ENCODE measurements at regions not wholly inside any gene's neighbourhood (a gene's known extent, or its start where the extent isn't known, plus 50 kb on each side); places are given as distances from the start of the nearest gene placed in this dataset.

DNA sequence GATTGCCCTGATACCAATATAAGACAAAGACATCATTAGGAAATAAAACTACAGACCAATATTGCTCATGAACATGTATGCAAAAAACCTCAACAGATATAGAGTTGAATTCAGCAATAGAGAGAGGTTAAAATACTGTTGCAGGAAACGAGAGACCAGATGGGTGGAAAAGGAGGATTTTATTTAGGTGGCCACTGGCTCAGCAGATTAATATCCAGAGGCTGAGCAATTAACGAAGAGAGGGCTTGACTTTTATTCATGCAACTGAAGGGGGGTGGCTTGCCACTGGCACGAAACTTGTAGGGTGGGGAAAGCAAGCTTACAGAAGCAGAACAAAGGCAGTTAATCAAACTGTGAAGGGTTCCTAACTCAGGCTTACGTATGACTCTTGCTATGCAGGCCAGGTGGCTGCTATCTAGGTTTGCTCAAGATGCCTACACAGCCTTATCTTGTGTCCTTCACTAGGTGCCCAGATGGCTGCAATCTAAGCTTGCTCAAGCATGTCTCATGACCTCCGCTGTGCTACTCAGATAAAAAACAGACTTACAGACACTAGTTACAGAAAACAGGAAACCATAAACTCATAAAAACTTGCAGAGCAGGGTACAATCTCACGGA, 126.4 kb downstream of the MMUT start:
- DNase-seq = peak; percentile 23
- Histone ChIP-seq H3K27me3 (replicated peaks) (no peaks in the 10 kb centered on the region), H3K36me3 (replicated peaks) (no peaks in the 10 kb centered on the region), H3K27ac (no peak overlapping the region), H3K4me3 (ENCODE audit: low read depth, low read length) (no peak overlapping the region)
- in situ Hi-C loops (cut with HindIII; ENCODE audit: low pct_ligation_motif_present, low sequenced_read_pairs) = no loop called here
- TF ChIP-seq, protein P1, sequence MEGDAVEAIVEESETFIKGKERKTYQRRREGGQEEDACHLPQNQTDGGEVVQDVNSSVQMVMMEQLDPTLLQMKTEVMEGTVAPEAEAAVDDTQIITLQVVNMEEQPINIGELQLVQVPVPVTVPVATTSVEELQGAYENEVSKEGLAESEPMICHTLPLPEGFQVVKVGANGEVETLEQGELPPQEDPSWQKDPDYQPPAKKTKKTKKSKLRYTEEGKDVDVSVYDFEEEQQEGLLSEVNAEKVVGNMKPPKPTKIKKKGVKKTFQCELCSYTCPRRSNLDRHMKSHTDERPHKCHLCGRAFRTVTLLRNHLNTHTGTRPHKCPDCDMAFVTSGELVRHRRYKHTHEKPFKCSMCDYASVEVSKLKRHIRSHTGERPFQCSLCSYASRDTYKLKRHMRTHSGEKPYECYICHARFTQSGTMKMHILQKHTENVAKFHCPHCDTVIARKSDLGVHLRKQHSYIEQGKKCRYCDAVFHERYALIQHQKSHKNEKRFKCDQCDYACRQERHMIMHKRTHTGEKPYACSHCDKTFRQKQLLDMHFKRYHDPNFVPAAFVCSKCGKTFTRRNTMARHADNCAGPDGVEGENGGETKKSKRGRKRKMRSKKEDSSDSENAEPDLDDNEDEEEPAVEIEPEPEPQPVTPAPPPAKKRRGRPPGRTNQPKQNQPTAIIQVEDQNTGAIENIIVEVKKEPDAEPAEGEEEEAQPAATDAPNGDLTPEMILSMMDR (IDR thresholded peaks at IDR 0.05; ENCODE audit: low read depth, low read length, missing control alignments) = no peak

DNA sequence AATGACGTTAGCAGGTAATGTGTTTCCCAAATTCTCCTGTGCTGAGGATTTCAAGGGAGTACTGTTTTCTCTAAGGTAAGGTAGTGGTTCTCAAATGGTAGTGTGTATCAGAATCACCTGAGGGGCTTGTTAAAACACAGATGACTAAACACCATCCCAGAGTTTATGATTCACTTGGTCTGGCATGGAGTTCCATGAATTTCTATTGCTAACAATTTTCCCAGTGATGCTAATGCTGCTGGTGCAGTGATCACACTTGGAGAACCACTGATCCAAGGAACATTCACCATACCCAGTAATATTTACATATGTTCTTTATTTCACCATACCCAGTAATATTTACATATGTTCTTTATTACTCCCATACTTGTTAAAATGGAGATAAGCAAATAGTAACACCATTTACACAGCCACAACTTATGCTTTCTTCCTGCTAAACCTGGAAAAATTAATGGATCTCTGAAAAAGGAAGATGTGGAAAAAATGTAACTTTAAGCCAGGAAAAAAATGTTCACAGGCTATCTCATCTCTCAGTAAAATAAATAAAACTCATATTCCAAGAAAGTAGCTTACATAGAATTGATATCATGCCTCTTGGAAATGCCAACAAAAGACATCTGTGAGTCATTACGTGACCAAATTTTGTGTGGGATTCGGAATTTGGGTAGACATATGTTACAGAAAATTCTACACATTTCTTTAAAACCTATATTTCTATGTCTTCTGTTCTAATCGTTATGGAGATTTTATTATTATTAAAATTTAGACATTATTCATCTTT, 129.5 kb downstream of the MMUT start:
- Histone ChIP-seq H3K36me3 (replicated peaks) (no peaks in the 10 kb centered on the region), H3K27me3 (replicated peaks) (no peaks in the 10 kb centered on the region), H3K4me3 (ENCODE audit: low read depth, low read length) (no peak overlapping the region), H3K27ac (no peak overlapping the region)
- DNase-seq = no peak
- TF ChIP-seq, protein P1 (IDR thresholded peaks at IDR 0.05; ENCODE audit: low read depth, low read length, missing control alignments) = no peak
- in situ Hi-C loops (cut with HindIII; ENCODE audit: low pct_ligation_motif_present, low sequenced_read_pairs) = no loop called here

- no peak for DNase-seq
- Histone ChIP-seq H3K27me3 (replicated peaks) (no peaks in the 10 kb centered on the region), H3K4me3 (ENCODE audit: low read depth, low read length) (no peak overlapping the region), H3K27ac (no peak overlapping the region), H3K36me3 (replicated peaks) (no peaks in the 10 kb centered on the region)
- in situ Hi-C loops (cut with HindIII; ENCODE audit: low pct_ligation_motif_present, low sequenced_read_pairs) = no loop called here
- TF ChIP-seq, protein P1 (IDR thresholded peaks at IDR 0.05; ENCODE audit: low read depth, low read length, missing control alignments) = no peak
Measured at GRCh38 chr6:49332781-49333180, 130.3 kb downstream of the MMUT start.

DNA sequence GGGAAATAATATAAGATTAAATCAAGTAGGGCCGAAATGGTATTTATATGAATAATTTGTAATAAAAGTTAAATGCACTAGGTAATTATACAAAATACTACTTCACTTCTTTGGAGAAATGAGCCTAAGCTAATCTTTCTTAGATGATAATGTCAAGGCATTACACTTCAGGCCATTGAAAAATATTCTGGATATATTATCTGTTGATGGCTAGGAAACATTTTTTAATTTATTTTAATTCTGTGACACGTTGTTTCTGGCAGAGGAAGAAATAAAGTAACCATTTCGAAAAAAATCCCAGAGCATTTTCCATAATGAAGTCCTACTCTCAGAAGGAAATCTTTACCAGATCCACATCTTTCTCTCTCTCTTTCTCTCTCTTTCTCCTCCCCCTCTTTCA, 133.9 kb downstream of the MMUT start:
- TF ChIP-seq, protein P1 (IDR thresholded peaks at IDR 0.05; ENCODE audit: low read depth, low read length, missing control alignments) = no peak
- in situ Hi-C loops (cut with HindIII; ENCODE audit: low pct_ligation_motif_present, low sequenced_read_pairs) = no loop called here
- H3K27ac ChIP-seq = no peak overlapping the region
- H3K36me3 ChIP-seq (replicated peaks) = no peaks in the 10 kb centered on the region
- no peak for DNase-seq
- H3K4me3 ChIP-seq (ENCODE audit: low read depth, low read length) = no peak overlapping the region
- no peaks in the 10 kb centered on the region for H3K27me3 ChIP-seq (replicated peaks)

GRCh38 chr6:49328051-49328744, 134.9 kb downstream of the MMUT start:
- H3K27me3 ChIP-seq (replicated peaks) = no peaks in the 10 kb centered on the region
- peak overlapping the region; percentile 57 for H3K27ac ChIP-seq
- no peak for DNase-seq
- no peak overlapping the region for H3K4me3 ChIP-seq (ENCODE audit: low read depth, low read length)
- TF ChIP-seq, protein P1 (IDR thresholded peaks at IDR 0.05; ENCODE audit: low read depth, low read length, missing control alignments) = no peak
- in situ Hi-C loops (cut with HindIII; ENCODE audit: low pct_ligation_motif_present, low sequenced_read_pairs) = no loop called here
- no peaks in the 10 kb centered on the region for H3K36me3 ChIP-seq (replicated peaks)
